CD4-positive, alpha-beta T cell treated with Interleukin-6 at 100 ng/mL for 8 hours (primary cell): ENCODE measurements at regions not wholly inside any gene's neighbourhood (a gene's known extent, or its start where the extent isn't known, plus 50 kb on each side); places are given as distances from the start of the nearest gene placed in this dataset.

Experiments used
- DNase-seq: peaks from one replicate; pipeline ENCODE4 v3.0.0-alpha.2; 2020; ENCODE audit warnings: mixed read lengths, low spot score

- no peak for DNase-seq
These were observed 50.6 kb upstream of the JAZF1 start for GRCh38 chr7:28231176-28231575.

DNA sequence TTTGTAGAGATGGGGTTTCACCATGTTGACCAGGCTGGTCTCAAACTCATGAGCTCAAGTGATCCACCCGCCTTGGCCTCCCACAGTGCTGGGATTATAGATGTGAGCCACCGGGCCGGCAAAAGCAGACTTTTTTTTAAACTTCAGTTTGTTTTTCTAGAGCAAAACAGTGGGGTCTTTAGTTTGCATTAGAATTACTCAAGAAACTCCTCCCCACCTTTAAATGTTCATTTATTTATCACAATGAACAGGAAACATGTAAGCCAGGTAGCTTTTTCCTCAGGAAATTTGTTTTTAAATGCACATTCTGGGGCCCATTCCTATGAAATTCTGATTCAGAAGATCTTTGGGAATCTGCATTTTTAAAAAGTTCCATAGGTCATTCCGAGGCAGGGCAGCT, 56.0 kb upstream of the JAZF1 start:
- no peak for DNase-seq

DNA sequence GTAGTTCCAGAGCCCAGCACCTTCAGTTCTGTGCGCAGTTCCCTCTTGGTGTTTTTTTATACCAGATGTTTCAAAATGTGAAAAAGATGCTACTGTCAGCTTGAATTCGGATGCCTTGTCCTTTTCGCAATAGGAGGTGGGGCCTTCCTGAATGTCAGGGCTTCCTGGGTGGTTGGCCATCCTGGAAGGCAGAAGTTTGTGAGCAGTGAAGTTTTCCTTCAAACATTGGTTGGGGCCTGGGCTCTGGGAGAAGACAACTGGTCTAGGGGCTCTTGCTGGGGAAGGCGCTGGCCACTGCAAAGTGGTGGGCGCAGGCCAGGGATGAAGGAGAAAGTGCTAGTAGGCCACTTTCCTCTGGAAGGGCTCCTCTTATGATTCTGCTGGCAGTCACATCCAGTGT, 56.8 kb upstream of the JAZF1 start:
- no peak for DNase-seq

DNA sequence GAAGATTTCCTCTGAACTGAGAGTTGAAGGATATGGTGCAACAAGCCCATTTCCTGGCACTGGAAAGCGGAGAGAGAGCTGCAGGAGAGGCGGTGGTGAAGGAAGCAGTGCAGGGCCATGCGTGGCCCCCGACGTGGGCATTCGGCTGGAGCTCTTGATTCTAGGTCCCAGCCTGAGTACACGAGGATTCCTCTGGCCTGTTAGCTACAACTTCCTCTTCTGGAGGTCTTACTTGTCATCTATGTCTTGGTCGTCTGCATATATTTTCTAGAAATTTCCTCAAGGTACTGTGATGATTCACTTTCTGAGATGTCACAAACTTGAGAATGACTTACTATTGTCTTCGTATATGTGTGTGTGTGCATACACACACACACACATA, 59.2 kb upstream of the JAZF1 start:
- DNase-seq: no peak

- DNase-seq: no peak
These were observed 59.9 kb upstream of the JAZF1 start for GRCh38 chr7:28240481-28240880.

DNA sequence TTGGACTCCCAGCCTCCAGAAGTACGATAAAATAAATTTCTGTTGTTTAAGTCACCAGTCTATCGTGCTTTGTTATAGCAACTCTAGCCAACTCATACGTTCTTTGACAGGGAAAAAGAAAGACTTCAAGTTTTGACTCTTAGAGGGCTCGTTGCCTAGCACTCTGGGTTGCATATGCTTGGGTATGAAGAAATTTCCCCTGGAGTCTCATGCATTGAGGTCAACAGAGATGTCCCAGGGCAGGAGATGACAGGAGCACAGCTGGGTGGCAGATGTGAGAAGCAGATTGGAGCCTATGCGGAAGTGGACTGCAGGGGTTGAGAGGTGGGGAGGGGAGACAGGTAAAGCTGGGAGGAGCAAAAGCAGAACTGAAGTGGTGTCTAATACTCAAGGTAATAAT, 63.3 kb upstream of the JAZF1 start:
- no peak for DNase-seq

- no peak for DNase-seq
These were observed 64.7 kb upstream of the JAZF1 start for GRCh38 chr7:28245123-28245878.

DNA sequence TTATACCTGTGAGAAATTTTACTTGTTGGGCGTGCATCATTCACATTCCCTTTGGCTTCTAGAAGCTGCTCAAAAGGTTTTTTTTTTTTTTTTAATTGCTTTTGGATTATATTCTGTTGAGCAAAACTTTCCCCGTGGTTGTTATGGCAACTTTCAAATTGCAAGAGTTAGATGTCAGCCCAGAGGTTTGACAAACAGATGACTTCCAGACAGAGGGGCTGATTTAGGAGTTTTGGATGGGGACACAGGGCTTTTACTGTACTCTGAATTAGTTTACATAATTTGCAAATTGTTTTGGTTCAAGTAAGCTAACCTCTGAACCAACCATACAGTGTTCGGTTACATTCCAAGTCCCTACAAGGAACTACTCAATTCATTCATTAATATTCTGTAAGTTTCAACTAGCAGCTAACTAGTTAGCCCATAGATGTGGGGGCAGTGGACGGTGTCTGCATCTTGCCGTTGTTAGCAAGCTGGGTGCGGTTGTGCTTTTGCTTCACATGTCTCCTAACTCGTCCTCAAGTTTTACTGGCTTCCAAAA, 66.4 kb upstream of the JAZF1 start:
- DNase-seq: no peak

- no peak for DNase-seq
These were observed 77.6 kb upstream of the JAZF1 start for GRCh38 chr7:28258240-28258639.

DNA sequence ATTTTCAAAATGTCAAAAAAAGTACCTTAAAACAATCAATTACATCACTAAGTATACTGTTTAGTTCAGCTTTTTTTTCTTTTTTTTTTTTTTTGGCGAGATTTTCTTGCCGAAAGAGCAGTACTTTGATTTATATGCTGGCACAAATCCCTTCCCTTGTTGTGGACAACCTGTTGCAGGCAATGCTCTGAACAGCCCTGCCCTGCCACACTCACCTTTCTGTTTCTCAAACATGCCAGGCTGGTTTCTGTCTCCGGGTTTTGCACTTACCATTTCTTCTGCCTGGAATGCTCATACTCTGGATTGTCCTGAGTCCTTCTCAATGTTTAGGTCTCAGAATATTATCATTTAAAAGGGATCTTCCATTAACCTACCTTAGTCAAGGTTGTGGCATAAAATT, 80.4 kb upstream of the JAZF1 start:
- no peak for DNase-seq

GRCh38 chr7:28263622-28264271, 83.2 kb upstream of the JAZF1 start:
- no peak for DNase-seq

GRCh38 chr7:28266402-28266801, 85.8 kb upstream of the JAZF1 start:
- no peak for DNase-seq

DNA sequence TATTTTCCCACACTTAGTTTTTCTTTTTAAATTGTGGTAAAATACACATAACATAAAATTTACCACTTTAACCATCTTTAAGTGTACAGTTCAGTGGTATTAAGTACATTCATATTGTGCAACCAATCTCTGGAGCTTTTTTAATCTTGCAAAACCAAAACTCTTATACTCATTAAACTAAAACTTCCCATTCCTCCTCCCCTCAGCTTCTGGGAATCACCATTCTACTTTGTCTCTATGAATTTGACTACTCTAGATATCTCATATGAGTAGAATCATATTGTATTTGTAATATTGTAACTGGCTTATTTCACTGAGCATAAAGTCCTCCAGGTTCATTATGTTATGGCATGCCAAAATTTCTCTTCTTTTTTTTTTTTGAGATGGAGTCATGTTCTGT, 86.4 kb upstream of the JAZF1 start:
- DNase-seq: no peak

- no peak for DNase-seq
These were observed 89.2 kb upstream of the JAZF1 start for GRCh38 chr7:28269700-28270361.

DNA sequence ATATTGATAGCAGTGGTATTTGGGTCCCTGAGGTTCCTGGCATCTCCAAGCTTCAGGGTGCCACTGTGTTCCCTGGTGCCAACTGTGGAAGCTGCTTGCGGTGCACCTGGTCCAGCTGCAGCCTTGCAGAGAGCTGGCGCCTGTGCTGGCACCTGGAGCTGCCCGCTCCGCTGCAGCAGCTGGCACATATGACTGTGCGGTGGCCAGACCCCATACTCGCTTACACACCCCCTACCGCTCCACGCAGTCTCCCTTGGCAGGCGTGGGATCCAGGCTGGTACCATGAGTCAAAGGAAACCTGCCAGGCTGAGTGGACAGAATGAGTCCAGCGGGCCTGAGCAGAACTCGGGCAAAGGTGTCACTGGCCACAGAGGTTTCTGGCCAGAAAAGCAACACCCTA, 89.9 kb upstream of the JAZF1 start:
- DNase-seq: no peak

DNA sequence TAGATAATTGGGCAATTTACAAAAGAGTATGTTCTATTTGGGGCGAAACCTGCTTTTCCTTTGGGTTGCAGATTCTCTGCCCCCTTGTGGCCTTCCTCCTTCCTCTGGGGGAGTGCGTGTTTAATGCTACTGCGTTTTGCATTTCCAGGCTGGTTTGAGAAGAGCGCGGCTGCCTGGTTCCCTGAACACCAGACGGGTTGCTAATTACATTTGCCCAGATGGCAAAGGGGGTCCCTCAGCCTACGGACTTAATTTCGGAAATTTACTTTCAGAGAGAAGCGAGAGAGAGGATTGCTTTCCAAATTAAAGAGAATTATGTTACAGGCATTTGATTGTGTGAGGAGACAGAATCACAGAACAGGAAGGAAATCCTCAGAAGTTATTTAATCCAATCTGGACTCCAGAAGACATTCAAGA, 91.9 kb upstream of the JAZF1 start:
- DNase-seq: peak; percentile 12

- no peak for DNase-seq
These were observed 95.7 kb upstream of the JAZF1 start for GRCh38 chr7:28276298-28276697.

- no peak for DNase-seq
These were observed 96.8 kb upstream of the JAZF1 start for GRCh38 chr7:28277364-28277763.

GRCh38 chr7:28277958-28278357, 97.4 kb upstream of the JAZF1 start:
- DNase-seq: no peak

DNA sequence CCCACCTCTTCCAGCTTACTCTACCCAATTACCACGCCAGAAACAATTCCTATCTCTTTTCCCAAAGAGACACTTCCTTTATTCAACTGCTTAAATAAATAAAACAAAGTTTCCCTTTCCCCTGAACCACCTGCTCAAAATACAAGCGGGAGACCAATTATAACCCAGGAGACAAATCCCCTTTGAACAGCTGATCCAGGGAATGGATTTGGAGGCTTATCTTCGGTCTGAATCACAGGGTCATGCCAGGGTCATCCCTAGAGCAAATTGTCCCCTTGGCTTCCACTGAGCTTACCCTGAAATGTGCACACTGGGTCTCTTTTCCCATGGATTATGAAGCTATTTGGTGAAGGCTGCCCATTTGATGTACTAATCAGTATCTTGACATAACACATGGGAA, 99.9 kb upstream of the JAZF1 start:
- no peak for DNase-seq

DNA sequence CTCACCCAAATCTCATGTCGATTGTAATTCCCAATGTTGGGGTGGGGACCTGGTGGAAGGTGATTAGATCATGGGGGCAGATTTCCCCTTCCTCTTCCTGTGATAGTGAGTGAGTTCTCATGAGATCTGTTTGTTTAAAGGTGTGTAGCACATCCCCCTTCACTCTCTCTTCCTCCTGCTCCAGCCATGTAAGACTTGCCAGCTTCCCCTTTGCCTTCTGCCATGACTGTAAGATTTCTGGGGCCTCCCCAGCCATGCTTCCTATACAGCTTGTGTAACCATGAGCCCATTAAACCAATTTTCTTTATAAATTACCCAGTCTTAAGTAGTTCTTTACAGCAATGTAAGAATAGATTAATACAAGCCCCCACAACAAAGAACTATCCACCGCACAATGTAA, 109.9 kb upstream of the JAZF1 start:
- no peak for DNase-seq

DNA sequence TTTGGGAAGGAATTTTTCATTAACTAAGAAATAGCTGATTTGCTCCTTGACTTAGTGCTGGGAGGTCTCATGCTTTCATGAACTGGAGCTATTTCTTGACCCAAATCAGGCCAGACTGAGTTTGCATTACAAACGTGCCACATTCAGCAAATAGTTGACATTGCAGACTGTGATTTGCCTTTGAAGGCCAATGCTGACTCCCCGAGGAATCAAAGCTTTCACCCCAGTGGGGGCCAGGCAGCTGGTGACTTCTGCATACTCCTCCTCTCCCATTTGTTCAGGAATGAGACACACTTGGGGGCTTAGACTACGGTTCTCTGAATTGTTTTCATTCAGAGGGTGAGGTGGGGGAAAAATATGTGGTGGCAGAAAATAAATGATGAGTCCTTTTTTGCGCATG, 111.0 kb upstream of the JAZF1 start:
- DNase-seq: no peak

- no peak for DNase-seq
These were observed 112.4 kb upstream of the JAZF1 start for GRCh38 chr7:28292834-28293526.
